IMR-90 (cell line): ENCODE measurements at regions not wholly inside any gene's neighbourhood (a gene's known extent, or its start where the extent isn't known, plus 50 kb on each side); places are given as distances from the start of the nearest gene placed in this dataset.

Experiments used
- CEBPB ChIP-seq: IDR thresholded peaks from 2 replicates; pipeline ENCODE4 v1.6.1; 2012; ENCODE audit warnings: low read depth, low read length, improper control_type of control experiment
- CTCF ChIP-seq: conservative IDR thresholded peaks from 2 replicates; pipeline ENCODE4 v1.5.1; 2012; ENCODE audit warnings: mild to moderate bottlenecking, low read depth, low read length, improper control_type of control experiment
- MXI1 ChIP-seq: IDR thresholded peaks from 2 replicates; pipeline ENCODE4 v1.6.1; 2012; ENCODE audit warnings: low read depth, mild to moderate bottlenecking, low read length, moderate library complexity, borderline replicate concordance
- POLR2A ChIP-seq: IDR thresholded peaks from 2 replicates; pipeline ENCODE4 v1.6.1; 2012; ENCODE audit warnings: mild to moderate bottlenecking, low read depth, low read length
- RAD21 ChIP-seq: IDR thresholded peaks from 2 replicates; pipeline ENCODE4 v1.6.1; 2012; ENCODE audit warnings: low read length, improper control_type of control experiment

- TF ChIP-seq CTCF: no peak
- no peak for TF ChIP-seq RAD21
- TF ChIP-seq MXI1: no peak
- TF ChIP-seq CEBPB: no peak
- no peak for TF ChIP-seq POLR2A
Observed at GRCh38 chrX:138463476-138463875, 248.0 kb downstream of the FGF13 start.
